AG09319 (cell line): ENCODE measurements at regions not wholly inside any gene's neighbourhood (a gene's known extent, or its start where the extent isn't known, plus 50 kb on each side); places are given as distances from the start of the nearest gene placed in this dataset.

Source experiments
- DNase-seq: peaks from one replicate; pipeline ENCODE4 v3.0.0-alpha.2; 2010; ENCODE audit warnings: low read depth; ENCODE audit errors: extremely low read depth
- CTCF ChIP-seq: IDR thresholded peaks from 2 replicates; pipeline ENCODE4 v1.5.1; 2011; ENCODE audit warnings: low read depth, mild to moderate bottlenecking, inconsistent platforms, low read length, moderate library complexity

GRCh38 chr12:62135553-62136200 lies 124.5 kb upstream of the USP15 start:
- DNase-seq, result no peak
- TF ChIP-seq CTCF, result no peak

- DNase-seq, result no peak
- TF ChIP-seq CTCF, result no peak
Observed at GRCh38 chr12:62136496-62136895, 123.7 kb upstream of the USP15 start.

GRCh38 chr12:62138527-62138926 lies 121.7 kb upstream of the USP15 start:
- TF ChIP-seq CTCF, result no peak
- no peak for DNase-seq

- no peak for TF ChIP-seq CTCF
- no peak for DNase-seq
Observed at GRCh38 chr12:62146318-62146717, 113.9 kb upstream of the USP15 start.

GRCh38 chr12:62158013-62158412 lies 102.2 kb upstream of the USP15 start:
- DNase-seq, result no peak
- no peak for TF ChIP-seq CTCF

GRCh38 chr12:62158461-62159360 lies 101.5 kb upstream of the USP15 start:
- TF ChIP-seq CTCF, result no peak
- DNase-seq, result no peak

- no peak for TF ChIP-seq CTCF
- no peak for DNase-seq
Observed at GRCh38 chr12:62162214-62162613, 98.0 kb upstream of the USP15 start.
